Progenitor cell of endocrine pancreas (in vitro differentiated cells): ENCODE measurements at regions not wholly inside any gene's neighbourhood (a gene's known extent, or its start where the extent isn't known, plus 50 kb on each side); places are given as distances from the start of the nearest gene placed in this dataset.

ENCODE experiments used
- DNase-seq: peaks from one replicate; pipeline ENCODE4 v3.0.0; 2021; ENCODE audit warnings: low spot score; ENCODE audit not compliant: unreplicated experiment
- H3K27ac Mint-ChIP-seq: 2 replicates; pipeline ENCODE4 v1.8.0; 2021; ENCODE audit warnings: mild to moderate bottlenecking, moderate library complexity, mixed read lengths
- H3K27me3 Mint-ChIP-seq: 2 replicates; pipeline ENCODE4 v1.8.0; 2021; ENCODE audit warnings: mixed read lengths
- H3K36me3 Mint-ChIP-seq: 2 replicates; pipeline ENCODE4 v1.8.0; 2022; ENCODE audit warnings: mixed read lengths; ENCODE audit not compliant: insufficient read depth
- H3K4me1 Mint-ChIP-seq: 2 replicates; pipeline ENCODE4 v1.8.0; 2021; ENCODE audit warnings: low read depth, mixed read lengths
- H3K4me3 Mint-ChIP-seq: 2 replicates; pipeline ENCODE4 v1.8.0; 2021; ENCODE audit warnings: low read depth, mild to moderate bottlenecking, moderate library complexity, mixed read lengths
- H3K9me3 Mint-ChIP-seq: 2 replicates; pipeline ENCODE4 v1.8.0; 2021; ENCODE audit warnings: low read depth, mixed read lengths
- CTCF ChIP-seq: fragments of 200-600 bp; sonication (generic); IDR thresholded peaks from one replicate; pipeline ENCODE4 v1.5.0; 2021; ENCODE audit warnings: antibody characterized with exemption, mild to moderate bottlenecking; ENCODE audit not compliant: unreplicated experiment

DNA sequence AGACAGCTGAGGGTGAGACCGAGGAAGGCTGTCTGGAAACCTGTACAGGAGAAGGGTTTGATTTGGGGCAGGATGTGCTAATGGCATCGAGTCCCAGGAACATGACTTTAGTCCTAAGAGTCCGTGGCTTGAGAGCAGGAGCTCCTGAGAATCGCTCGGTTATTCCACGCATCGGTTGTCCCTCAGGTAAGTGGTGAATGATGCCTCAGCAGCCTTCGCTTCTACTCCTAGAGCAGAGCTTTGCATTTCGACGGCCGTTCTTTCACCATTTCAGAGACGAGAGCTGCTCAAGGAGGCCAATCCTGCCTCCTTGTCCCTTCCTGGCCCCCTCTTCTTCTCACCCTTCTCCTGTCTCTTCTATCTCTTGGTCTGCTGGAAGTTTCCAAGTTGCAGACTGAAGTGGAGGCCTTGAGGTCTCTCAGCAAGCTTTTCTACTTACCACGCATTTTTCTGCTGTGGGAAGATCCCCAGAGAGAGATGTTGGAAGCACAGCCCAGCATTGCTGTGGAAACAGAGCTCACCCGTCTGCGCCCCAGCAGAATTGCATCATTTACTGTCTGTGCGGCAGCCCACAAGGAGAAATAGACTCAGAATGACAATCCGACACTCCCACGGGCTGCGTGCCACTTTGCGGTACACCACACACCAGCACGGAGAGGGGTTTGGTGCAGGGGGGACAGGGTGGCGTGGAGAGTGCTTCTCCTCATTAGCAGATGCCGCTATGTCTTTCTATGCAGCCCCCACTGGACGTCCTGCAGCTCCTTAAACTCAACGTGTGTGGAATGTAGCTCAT, 270.7 kb upstream of the C1orf174 start:
- H3K36me3 Mint-ChIP-seq, result no peaks in the 10 kb centered on the region
- H3K4me3 Mint-ChIP-seq, result no peak overlapping the region
- no peak for DNase-seq
- no peaks in the 10 kb centered on the region for H3K4me1 Mint-ChIP-seq
- no peak overlapping the region for H3K27ac Mint-ChIP-seq
- no peak for TF ChIP-seq CTCF
- no peaks in the 10 kb centered on the region for H3K9me3 Mint-ChIP-seq
- peaks cover 62% of the 10 kb centered on the region for H3K27me3 Mint-ChIP-seq

- Mint-ChIP-seq H3K36me3 (no peaks in the 10 kb centered on the region), H3K4me1 (peaks cover 5% of the 10 kb centered on the region), H3K4me3 (no peak overlapping the region), H3K27ac (no peak overlapping the region), H3K27me3 (peaks cover 56% of the 10 kb centered on the region), H3K9me3 (no peaks in the 10 kb centered on the region)
- TF ChIP-seq CTCF, result no peak
- no peak for DNase-seq
These were observed 271.7 kb upstream of the C1orf174 start for GRCh38 chr1:4171480-4172450.

DNA sequence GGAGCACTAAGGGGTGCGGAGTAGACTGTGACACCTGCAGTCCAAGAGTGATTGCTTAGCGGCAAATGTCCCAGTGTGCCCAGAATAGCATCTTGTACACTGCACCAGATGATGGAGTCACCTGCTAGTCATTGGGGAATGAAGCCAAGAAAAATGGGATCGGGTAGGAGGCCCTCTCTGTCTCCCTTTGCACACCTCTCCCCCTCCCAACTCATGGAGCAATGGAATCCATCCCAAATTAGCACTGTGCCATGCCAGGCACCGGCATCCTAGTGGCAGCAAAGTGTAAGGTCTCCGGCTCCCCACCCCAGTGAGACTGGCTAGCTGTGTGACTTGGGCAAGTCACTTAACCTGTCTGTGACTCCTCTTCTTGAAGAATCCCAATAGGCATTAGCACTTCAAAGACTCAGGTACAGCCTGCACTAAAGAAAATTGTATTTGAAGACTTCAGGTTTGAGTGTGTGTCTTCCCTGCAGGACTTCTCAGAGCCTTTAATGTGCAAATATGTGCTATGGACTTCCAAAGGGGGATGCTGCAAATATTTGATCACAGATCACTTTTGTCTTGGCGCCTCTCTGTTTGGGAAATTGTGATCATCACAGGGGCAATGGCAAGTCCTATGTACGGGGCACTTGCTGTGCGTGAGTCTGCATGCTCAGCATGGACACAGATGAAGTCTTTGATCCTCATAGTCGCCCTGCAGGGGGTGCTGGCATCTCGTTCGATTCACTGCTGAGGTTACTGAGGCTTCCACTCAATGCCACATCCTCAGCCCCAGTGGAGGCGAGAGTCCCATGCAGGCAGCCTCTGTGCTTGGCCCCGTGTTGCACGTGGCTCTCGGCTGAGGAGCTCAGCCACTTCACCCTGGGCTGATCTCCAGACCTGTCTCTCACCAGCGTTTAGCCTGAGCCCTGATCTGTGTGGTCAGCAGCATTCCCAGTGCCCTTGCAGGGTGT, 272.9 kb upstream of the C1orf174 start:
- H3K4me3 Mint-ChIP-seq, result no peak overlapping the region
- peak; percentile 38 for TF ChIP-seq CTCF
- peaks cover 5% of the 10 kb centered on the region for H3K4me1 Mint-ChIP-seq
- H3K27ac Mint-ChIP-seq, result no peak overlapping the region
- no peaks in the 10 kb centered on the region for H3K36me3 Mint-ChIP-seq
- H3K27me3 Mint-ChIP-seq, result peaks cover 51% of the 10 kb centered on the region
- H3K9me3 Mint-ChIP-seq, result no peaks in the 10 kb centered on the region
- no peak for DNase-seq

DNA sequence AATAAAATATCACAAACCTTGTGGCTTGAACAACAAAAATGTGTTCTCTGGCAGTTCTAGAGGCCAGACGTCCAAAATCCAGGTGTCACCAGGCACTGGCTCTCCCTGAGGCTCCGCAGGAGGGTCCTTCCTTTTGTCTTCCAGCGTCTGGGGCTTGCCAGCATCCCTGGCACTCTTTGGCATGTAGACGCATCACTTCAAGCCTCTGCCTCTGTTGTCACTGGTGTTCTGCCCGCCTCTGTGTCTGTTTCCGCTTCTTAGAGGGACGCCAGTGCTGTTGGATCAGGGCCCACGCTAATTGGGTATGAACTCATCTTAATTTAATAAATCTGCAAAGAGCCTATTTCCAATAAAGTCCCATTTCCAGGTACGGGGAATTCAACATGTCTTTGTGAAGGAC, 273.7 kb upstream of the C1orf174 start:
- Mint-ChIP-seq H3K4me3 (no peak overlapping the region), H3K9me3 (no peaks in the 10 kb centered on the region), H3K27me3 (peaks cover 54% of the 10 kb centered on the region), H3K4me1 (peaks cover 5% of the 10 kb centered on the region), H3K36me3 (no peaks in the 10 kb centered on the region), H3K27ac (no peak overlapping the region)
- TF ChIP-seq CTCF, result no peak
- no peak for DNase-seq
